ENCODE measurements at regions not wholly inside any gene's neighbourhood (a gene's known extent, or its start where the extent isn't known, plus 50 kb on each side); places are given as distances from the start of the nearest gene placed in this dataset.

GRCh38 chr2:38485734-38486133, 108.7 kb upstream of the ATL2 start:
- TF ChIP-seq, protein P1, sequence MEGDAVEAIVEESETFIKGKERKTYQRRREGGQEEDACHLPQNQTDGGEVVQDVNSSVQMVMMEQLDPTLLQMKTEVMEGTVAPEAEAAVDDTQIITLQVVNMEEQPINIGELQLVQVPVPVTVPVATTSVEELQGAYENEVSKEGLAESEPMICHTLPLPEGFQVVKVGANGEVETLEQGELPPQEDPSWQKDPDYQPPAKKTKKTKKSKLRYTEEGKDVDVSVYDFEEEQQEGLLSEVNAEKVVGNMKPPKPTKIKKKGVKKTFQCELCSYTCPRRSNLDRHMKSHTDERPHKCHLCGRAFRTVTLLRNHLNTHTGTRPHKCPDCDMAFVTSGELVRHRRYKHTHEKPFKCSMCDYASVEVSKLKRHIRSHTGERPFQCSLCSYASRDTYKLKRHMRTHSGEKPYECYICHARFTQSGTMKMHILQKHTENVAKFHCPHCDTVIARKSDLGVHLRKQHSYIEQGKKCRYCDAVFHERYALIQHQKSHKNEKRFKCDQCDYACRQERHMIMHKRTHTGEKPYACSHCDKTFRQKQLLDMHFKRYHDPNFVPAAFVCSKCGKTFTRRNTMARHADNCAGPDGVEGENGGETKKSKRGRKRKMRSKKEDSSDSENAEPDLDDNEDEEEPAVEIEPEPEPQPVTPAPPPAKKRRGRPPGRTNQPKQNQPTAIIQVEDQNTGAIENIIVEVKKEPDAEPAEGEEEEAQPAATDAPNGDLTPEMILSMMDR (conservative IDR thresholded peaks at IDR 0.05), result no peak
- no peak for TF ChIP-seq EZH2 (IDR thresholded peaks at IDR 0.05; ENCODE audit: low read depth)

Data from PC-9 (cell line).